Adrenal gland (tissue), 9 donors: ENCODE measurements at regions not wholly inside any gene's neighbourhood (a gene's known extent, or its start where the extent isn't known, plus 50 kb on each side); places are given as distances from the start of the nearest gene placed in this dataset.

Experiments
- DNase-seq, 7 donors: peaks; one replicate each; pipeline ENCODE4 v3.0.0-alpha.2; 2019 to 2020
- H3K27ac ChIP-seq, 5 donors: fragments of 200-600 bp; sonication (generic) in 4 of 5; 1 replicate in 3 of 5; 2 replicates in 2 of 5; pipeline versions ENCODE4 v1.5.1 to v1.8.0; 2016 to 2020; ENCODE audit warnings: mild to moderate bottlenecking in 1 of 5
- H3K27me3 ChIP-seq: fragments of 200-600 bp; 2 replicates; pipeline ENCODE4 v1.8.0; 2021
- H3K36me3 ChIP-seq, 2 donors: fragments of 200-600 bp; replicated peaks in 1 of 2; 1 replicate in 1 of 2; 2 replicates in 1 of 2; pipeline versions ENCODE4 v1.5.1 to v1.8.0; 2018 to 2022
- H3K4me1 ChIP-seq, 2 donors: fragments of 200-600 bp; replicated peaks in 1 of 2; 1 replicate in 1 of 2; 2 replicates in 1 of 2; pipeline versions ENCODE4 v1.5.1 to v1.8.0; 2018 to 2021
- H3K4me3 ChIP-seq, 4 donors: fragments of 200-600 bp; sonication (generic) in 3 of 4; one replicate each; pipeline ENCODE4 v1.5.1; 2016 to 2018
- H3K9me3 ChIP-seq, 3 donors: fragments of 200-600 bp; sonication (generic) in 1 of 3; replicated peaks in 1 of 3; 1 replicate in 2 of 3; 2 replicates in 1 of 3; pipeline versions ENCODE4 v1.5.1 to v1.8.0; 2016 to 2021
- CTCF ChIP-seq, 6 experiments: fragments of 450-650 bp in 4 of 6; fragments of 200-600 bp in 2 of 6; sonication (generic) in 1 of 6; IDR thresholded peaks; 1 replicate in 5 of 6; 2 replicates in 1 of 6; pipeline versions ENCODE4 v1.5.1 to v1.8.0; 2016 to 2021; ENCODE audit warnings: antibody characterized with exemption in 6 of 6, mild to moderate bottlenecking in 2 of 6, moderate library complexity in 1 of 6
- POLR2A ChIP-seq, 2 donors: fragments of 450-650 bp; IDR thresholded peaks; one replicate each; pipeline ENCODE4 v1.6.1; 2017; ENCODE audit warnings: antibody characterized with exemption in 2 of 2, mild to moderate bottlenecking in 2 of 2, moderate library complexity in 1 of 2
- WGBS, 4 donors: extraction: QIAGEN DNeasy Blood & Tissue Kit in 2 of 4; methylation state at CpG; one replicate each; pipeline versions ENCODE4 v1.1.5 to v1.1.7; 2013 to 2017; 5-methylcytosine and 5-hydroxymethylcytosine counted together
- intact Hi-C, 2 donors: fragments of 100-400 bp; cut with DNase I; formaldehyde crosslinking; loops; one replicate each; pipeline versions ENCODE4 v1.14.1 to v1.15.0; 2022 to 2023
- donor health status: healthy with polysubstance abuse.
- donor health status: Bipolar disorder and iron deficiency.
- donor health status: DM: yes; HTN: yes; CAD: no.
- donor health status: DM: no; HTN: no; CAD: no.
- donor health status: DM: no; HTN: no; CAD: no.

DNA sequence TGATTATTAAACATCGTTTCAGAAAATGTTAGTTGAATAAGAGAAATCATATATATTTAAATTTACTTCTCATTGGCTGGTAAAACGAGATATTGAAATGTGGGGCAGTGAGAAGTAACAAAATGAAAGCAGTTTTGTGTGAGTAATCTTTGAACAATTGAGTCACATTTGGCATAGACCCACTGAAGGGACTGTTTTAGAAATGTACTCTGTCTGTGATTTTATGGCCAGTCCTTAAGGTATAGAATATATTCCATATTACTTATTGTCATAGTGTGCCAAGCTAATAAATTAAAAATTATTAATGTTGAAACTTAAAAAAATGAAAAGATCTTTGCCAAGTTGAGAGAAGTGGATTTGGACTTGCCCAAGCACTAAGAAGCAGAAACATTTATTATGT is 222.4 kb upstream of the COL3A1 start:
- Histone ChIP-seq H3K4me3 (no peak overlapping the region), H3K27ac (no peak overlapping the region), H3K9me3 (no peaks in the 10 kb centered on the region), H3K4me1 (no peaks in the 10 kb centered on the region), H3K36me3 (no peaks in the 10 kb centered on the region), H3K27me3 (no peaks in the 10 kb centered on the region)
- WGBS, 4 donors = 52 to 69% (median 56%) methylated on average over 2 of the region's 2 CpGs
- intact Hi-C loops = no loop called here
- TF ChIP-seq POLR2A (IDR thresholded peaks at IDR 0.05) (no peak), CTCF (IDR thresholded peaks at IDR 0.05) (no peak)
- no peak for DNase-seq

GRCh38 chr2:188752311-188752710 is 221.9 kb upstream of the COL3A1 start:
- no peaks in the 10 kb centered on the region for H3K9me3 ChIP-seq
- intact Hi-C loops = no loop called here
- no peak for DNase-seq
- H3K27ac ChIP-seq = no peak overlapping the region
- no peaks in the 10 kb centered on the region for H3K27me3 ChIP-seq
- H3K4me1 ChIP-seq = no peaks in the 10 kb centered on the region
- TF ChIP-seq POLR2A (IDR thresholded peaks at IDR 0.05) (no peak), CTCF (IDR thresholded peaks at IDR 0.05) (no peak)
- 85 to 92% (median 88%) methylated on average over 1 of the region's 1 CpG for WGBS, 4 donors
- H3K4me3 ChIP-seq = no peak overlapping the region
- no peaks in the 10 kb centered on the region for H3K36me3 ChIP-seq

DNA sequence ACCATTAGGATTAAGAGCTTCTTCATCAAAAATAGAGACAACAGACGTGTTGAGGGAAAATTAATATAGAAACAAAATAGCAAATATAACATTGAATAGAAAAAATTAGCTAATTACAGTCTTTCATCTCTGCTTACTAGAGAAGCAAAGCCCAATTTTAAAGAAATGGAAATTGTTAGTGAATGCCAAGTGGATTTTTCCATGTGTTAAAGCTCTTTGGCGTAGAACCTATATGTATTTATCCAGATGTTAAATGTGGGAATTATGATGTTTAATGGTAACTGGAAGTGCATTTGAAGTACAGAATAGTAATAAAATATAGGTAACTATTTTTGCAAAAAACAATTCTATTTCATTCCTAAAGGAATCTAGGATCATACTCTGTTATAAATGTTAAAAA is 212.0 kb upstream of the COL3A1 start:
- Histone ChIP-seq H3K27me3 (no peaks in the 10 kb centered on the region), H3K9me3 (no peaks in the 10 kb centered on the region), H3K27ac (no peak overlapping the region), H3K4me1 (no peaks in the 10 kb centered on the region), H3K36me3 (no peaks in the 10 kb centered on the region), H3K4me3 (no peak overlapping the region)
- TF ChIP-seq CTCF (IDR thresholded peaks at IDR 0.05) (no peak), POLR2A (IDR thresholded peaks at IDR 0.05) (no peak)
- intact Hi-C loops = no loop called here
- DNase-seq = no peak
- 74 to 88% (median 85%) methylated on average over 2 of the region's 2 CpGs for WGBS, 4 donors

DNA sequence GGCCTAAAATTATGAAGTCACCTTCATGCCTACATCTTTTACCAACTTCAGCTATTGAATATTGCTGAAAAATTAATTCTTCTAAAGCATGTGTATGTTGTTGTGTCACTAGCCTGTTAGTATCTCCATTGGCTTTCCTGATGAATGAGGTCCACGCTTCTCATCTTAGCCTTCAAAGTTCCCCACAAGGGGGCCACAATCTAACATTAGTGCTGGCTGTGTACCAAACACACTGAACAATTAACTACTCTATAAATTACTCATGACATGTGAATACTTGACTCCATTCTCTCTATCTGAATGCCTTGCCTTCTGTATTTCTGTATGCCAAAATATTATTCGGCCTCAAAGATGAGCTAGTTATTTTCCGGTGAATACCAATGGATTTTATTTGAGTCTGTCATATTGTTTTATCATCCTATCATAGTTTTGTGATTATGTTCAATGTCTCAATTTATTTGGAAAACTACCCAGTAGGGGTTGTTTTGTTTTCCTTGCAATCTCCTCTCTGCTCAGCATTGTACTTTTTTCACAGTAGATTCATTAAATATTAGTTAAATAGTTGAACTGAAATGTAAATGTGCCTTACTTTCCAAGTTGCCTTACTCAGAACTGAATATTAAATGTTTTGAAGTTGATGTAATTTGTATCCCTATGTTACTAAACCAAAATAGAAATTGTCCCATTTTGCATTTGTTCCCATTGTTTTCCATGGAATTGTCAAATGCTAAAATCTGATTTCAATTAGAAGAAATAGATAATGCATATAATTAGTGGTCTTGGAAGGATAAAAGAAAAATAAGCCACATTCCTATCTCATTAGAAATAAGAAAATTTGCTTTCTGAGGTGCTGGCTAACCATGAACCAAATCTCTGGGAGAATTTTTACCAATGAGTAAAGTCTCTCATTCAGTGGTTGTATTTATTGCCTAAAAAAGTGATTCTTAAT is 208.4 kb upstream of the COL3A1 start:
- Histone ChIP-seq H3K4me1 (no peaks in the 10 kb centered on the region), H3K9me3 (no peaks in the 10 kb centered on the region), H3K36me3 (no peaks in the 10 kb centered on the region), H3K27ac (no peak overlapping the region), H3K4me3 (no peak overlapping the region), H3K27me3 (no peaks in the 10 kb centered on the region)
- no peak for TF ChIP-seq POLR2A (IDR thresholded peaks at IDR 0.05)
- peak in 1 of 6 experiments; percentile 14 for TF ChIP-seq CTCF (IDR thresholded peaks at IDR 0.05)
- WGBS, 4 donors = 60 to 70% (median 68%) methylated on average over 3 of the region's 3 CpGs
- intact Hi-C loops = no loop called here
- DNase-seq = no peak
